ENCODE measurements at regions not wholly inside any gene's neighbourhood (a gene's known extent, or its start where the extent isn't known, plus 50 kb on each side); places are given as distances from the start of the nearest gene placed in this dataset.
A peak's percentile ranks its signal among the peaks of the same experiment; 100 is the strongest.

GRCh38 chr5:116696366-116696765 is 121.7 kb upstream of the SEMA6A start:
- no peak for DNase-seq

GRCh38 chr5:116695681-116696080 is 121.1 kb upstream of the SEMA6A start:
- DNase-seq = no peak

- DNase-seq = no peak
These were observed 111.8 kb upstream of the SEMA6A start for GRCh38 chr5:116686438-116686837.

- DNase-seq = no peak
These were observed 111.3 kb upstream of the SEMA6A start for GRCh38 chr5:116685931-116686330.

- DNase-seq = no peak
These were observed 110.4 kb upstream of the SEMA6A start for GRCh38 chr5:116685069-116685468.

- DNase-seq = no peak
These were observed 106.9 kb upstream of the SEMA6A start for GRCh38 chr5:116681334-116682013.

- no peak for DNase-seq
These were observed 100.9 kb upstream of the SEMA6A start for GRCh38 chr5:116675626-116675910.

- no peak for DNase-seq
These were observed 100.4 kb upstream of the SEMA6A start for GRCh38 chr5:116674881-116675625.

GRCh38 chr5:116673453-116673852 is 98.8 kb upstream of the SEMA6A start:
- DNase-seq = no peak

GRCh38 chr5:116672203-116672602 is 97.6 kb upstream of the SEMA6A start:
- no peak for DNase-seq

GRCh38 chr5:116671211-116671736 is 96.7 kb upstream of the SEMA6A start:
- DNase-seq = no peak

GRCh38 chr5:116669261-116670031 is 94.8 kb upstream of the SEMA6A start:
- no peak for DNase-seq

- no peak for DNase-seq
These were observed 93.8 kb upstream of the SEMA6A start for GRCh38 chr5:116668390-116668789.

GRCh38 chr5:116666901-116667300 is 92.3 kb upstream of the SEMA6A start:
- no peak for DNase-seq

GRCh38 chr5:116664988-116665387 is 90.4 kb upstream of the SEMA6A start:
- DNase-seq = no peak

GRCh38 chr5:116663081-116663480 is 88.5 kb upstream of the SEMA6A start:
- no peak for DNase-seq

GRCh38 chr5:116661419-116661818 is 86.8 kb upstream of the SEMA6A start:
- DNase-seq = no peak

- DNase-seq = no peak
These were observed 86.3 kb upstream of the SEMA6A start for GRCh38 chr5:116660929-116661328.

GRCh38 chr5:116658830-116659229 is 84.2 kb upstream of the SEMA6A start:
- no peak for DNase-seq

- DNase-seq = no peak
These were observed 83.5 kb upstream of the SEMA6A start for GRCh38 chr5:116658141-116658540.

GRCh38 chr5:116655431-116655830 is 80.8 kb upstream of the SEMA6A start:
- no peak for DNase-seq

- no peak for DNase-seq
These were observed 80.3 kb upstream of the SEMA6A start for GRCh38 chr5:116654925-116655324.

GRCh38 chr5:116652903-116653302 is 78.3 kb upstream of the SEMA6A start:
- peak; percentile 15 for DNase-seq

- DNase-seq = no peak
These were observed 77.6 kb upstream of the SEMA6A start for GRCh38 chr5:116652196-116652729.

All from NCI-H1105 treated with DMSO at 0.1 percent for 48 hours (cell line).